ENCODE measurements at regions not wholly inside any gene's neighbourhood (a gene's known extent, or its start where the extent isn't known, plus 50 kb on each side); places are given as distances from the start of the nearest gene placed in this dataset.
"Not testable (repeated sequence)": the region's sequence is repeated elsewhere in the genome, so short reads cannot be mapped to it uniquely, and the experiment has no call there.

- DNase-seq (ENCODE audit: extremely low spot score) = no peak
- TF ChIP-seq ARNT (IDR thresholded peaks at IDR 0.05) (no peak), CTBP1 (IDR thresholded peaks at IDR 0.05; ENCODE audit: borderline replicate concordance) (no peak), SUZ12 (IDR thresholded peaks at IDR 0.05) (no peak), NFRKB (IDR thresholded peaks at IDR 0.05) (no peak), FOXK2 (IDR thresholded peaks at IDR 0.05) (no peak), FOXM1 (IDR thresholded peaks at IDR 0.05; ENCODE audit: borderline replicate concordance) (no peak), ZNF384 (IDR thresholded peaks at IDR 0.05) (no peak), SP1 (IDR thresholded peaks at IDR 0.05) (no peak), FOXA1 (IDR thresholded peaks at IDR 0.05) (no peak), LEF1 (IDR thresholded peaks at IDR 0.05; ENCODE audit: borderline replicate concordance) (no peak), HDGF (IDR thresholded peaks at IDR 0.05; ENCODE audit: borderline replicate concordance) (no peak), ELF4 (IDR thresholded peaks at IDR 0.05) (no peak), TARDBP (IDR thresholded peaks at IDR 0.05) (no peak), BHLHE40 (IDR thresholded peaks at IDR 0.05; ENCODE audit: borderline replicate concordance) (no peak), PKNOX1 (IDR thresholded peaks at IDR 0.05) (no peak), L3MBTL2 (conservative IDR thresholded peaks at IDR 0.05) (no peak)
- CTCF ChIA-PET = no interaction called here
- POLR2A ChIA-PET = no interaction called here
Observed at GRCh38 chr20:23294671-23295070, 55.9 kb upstream of the NXT1 start.

GRCh38 chr20:23294166-23294565 lies 56.4 kb upstream of the NXT1 start:
- POLR2A ChIA-PET = no interaction called here
- CTCF ChIA-PET = no interaction called here
- no peak for TF ChIP-seq SP1 (IDR thresholded peaks at IDR 0.05)
- TF ChIP-seq CTBP1 (IDR thresholded peaks at IDR 0.05; ENCODE audit: borderline replicate concordance) = no peak
- TF ChIP-seq ZNF384 (IDR thresholded peaks at IDR 0.05) = no peak
- no peak for TF ChIP-seq ARNT (IDR thresholded peaks at IDR 0.05)
- TF ChIP-seq LEF1 (IDR thresholded peaks at IDR 0.05; ENCODE audit: borderline replicate concordance) = no peak
- no peak for TF ChIP-seq HDGF (IDR thresholded peaks at IDR 0.05; ENCODE audit: borderline replicate concordance)
- no peak for TF ChIP-seq SUZ12 (IDR thresholded peaks at IDR 0.05)
- TF ChIP-seq FOXK2 (IDR thresholded peaks at IDR 0.05) = no peak
- TF ChIP-seq BHLHE40 (IDR thresholded peaks at IDR 0.05; ENCODE audit: borderline replicate concordance) = no peak
- no peak for TF ChIP-seq FOXM1 (IDR thresholded peaks at IDR 0.05; ENCODE audit: borderline replicate concordance)
- no peak for DNase-seq (ENCODE audit: extremely low spot score)

DNA sequence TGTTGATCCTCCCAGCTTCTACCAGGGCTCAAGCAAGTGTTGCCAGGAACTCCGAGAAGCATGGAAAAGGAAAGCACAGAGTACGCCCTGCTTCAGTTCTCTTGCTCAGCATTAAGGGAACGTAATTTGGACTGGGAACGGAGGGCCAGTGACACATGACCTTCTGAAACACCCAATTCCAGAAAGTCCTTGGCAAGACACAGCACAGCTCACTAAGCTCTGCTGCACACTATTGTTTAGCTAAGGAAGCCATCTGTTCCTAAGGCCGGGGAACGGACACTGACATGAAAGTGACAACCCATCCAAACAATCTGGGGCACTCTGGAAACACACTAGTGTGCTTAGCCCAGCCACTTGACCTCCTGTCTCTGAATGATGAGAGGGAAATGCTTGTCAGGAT lies 56.9 kb upstream of the NXT1 start:
- ChIA-PET POLR2A (no interaction called here), CTCF (no interaction called here)
- DNase-seq (ENCODE audit: extremely low spot score) = no peak
- TF ChIP-seq ARNT (IDR thresholded peaks at IDR 0.05) (no peak), TARDBP (IDR thresholded peaks at IDR 0.05) (no peak), L3MBTL2 (conservative IDR thresholded peaks at IDR 0.05) (no peak), LEF1 (IDR thresholded peaks at IDR 0.05; ENCODE audit: borderline replicate concordance) (no peak), ELF4 (IDR thresholded peaks at IDR 0.05) (no peak), FOXK2 (IDR thresholded peaks at IDR 0.05) (no peak), SP1 (IDR thresholded peaks at IDR 0.05) (no peak), CTBP1 (IDR thresholded peaks at IDR 0.05; ENCODE audit: borderline replicate concordance) (no peak), HDGF (IDR thresholded peaks at IDR 0.05; ENCODE audit: borderline replicate concordance) (no peak), NFRKB (IDR thresholded peaks at IDR 0.05) (no peak), PKNOX1 (IDR thresholded peaks at IDR 0.05) (no peak), FOXM1 (IDR thresholded peaks at IDR 0.05; ENCODE audit: borderline replicate concordance) (no peak), ZNF384 (IDR thresholded peaks at IDR 0.05) (no peak), SUZ12 (IDR thresholded peaks at IDR 0.05) (no peak), FOXA1 (IDR thresholded peaks at IDR 0.05) (no peak), BHLHE40 (IDR thresholded peaks at IDR 0.05; ENCODE audit: borderline replicate concordance) (no peak)

- DNase-seq (ENCODE audit: extremely low spot score); POLR2A ChIA-PET: not testable (repeated sequence)
- CTCF ChIA-PET = interaction anchor here (0.6 kb wide), 1 partner anchor 58 kb away, joined by 3 read pairs; no protein-coding TSS in a partner anchor
Observed at GRCh38 chr20:23292311-23292710, 58.3 kb upstream of the NXT1 start.

- no peak for DNase-seq (ENCODE audit: extremely low spot score)
- CTCF ChIA-PET = no interaction called here
- POLR2A ChIA-PET = no interaction called here
- TF ChIP-seq ZNF384 (IDR thresholded peaks at IDR 0.05) = no peak
Observed at GRCh38 chr20:23291575-23292240, 58.9 kb upstream of the NXT1 start.

DNA sequence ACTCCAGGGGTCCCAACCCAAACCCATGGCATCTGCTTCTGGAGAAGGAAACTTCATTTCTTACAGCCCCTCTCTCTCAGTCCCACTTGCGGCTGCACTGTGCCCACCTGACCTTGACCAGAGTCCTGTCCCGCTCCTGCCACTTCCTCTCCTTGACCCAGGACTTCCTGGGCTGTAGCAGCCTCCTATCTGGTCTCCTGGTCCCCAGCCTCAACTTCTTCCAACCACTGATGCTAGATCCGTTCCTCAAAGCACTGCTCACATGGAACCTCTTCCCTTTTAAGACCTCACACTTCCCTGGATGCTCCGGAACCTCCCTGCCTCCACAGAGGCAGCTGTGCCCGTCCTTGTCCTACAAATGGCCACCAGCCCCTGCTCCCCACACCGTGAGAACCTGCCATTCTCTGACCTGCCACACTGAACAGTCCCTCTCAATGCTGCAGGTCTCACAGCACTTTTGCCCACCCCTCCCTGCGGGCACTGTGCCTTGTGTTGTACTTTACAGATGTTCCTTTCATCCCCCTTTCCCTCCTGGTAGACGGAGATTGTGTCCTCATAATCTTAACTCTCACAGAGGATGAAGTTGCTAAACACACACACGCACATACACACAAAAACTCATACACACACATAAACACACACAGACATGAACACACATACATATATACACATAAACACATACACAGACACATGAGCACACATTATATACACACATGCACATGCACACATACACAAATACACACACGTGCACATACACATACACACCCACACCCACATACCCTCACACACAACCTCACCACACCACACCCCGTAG lies 59.6 kb upstream of the NXT1 start:
- TF ChIP-seq FOXA1 (IDR thresholded peaks at IDR 0.05) (no peak), TARDBP (IDR thresholded peaks at IDR 0.05) (no peak), NFRKB (IDR thresholded peaks at IDR 0.05) (no peak), PKNOX1 (IDR thresholded peaks at IDR 0.05) (no peak), ZNF384 (IDR thresholded peaks at IDR 0.05) (no peak), SUZ12 (IDR thresholded peaks at IDR 0.05) (no peak), FOXK2 (IDR thresholded peaks at IDR 0.05) (no peak), ELF4 (IDR thresholded peaks at IDR 0.05) (no peak), HDGF (IDR thresholded peaks at IDR 0.05; ENCODE audit: borderline replicate concordance) (no peak), FOXM1 (IDR thresholded peaks at IDR 0.05; ENCODE audit: borderline replicate concordance) (no peak), ARNT (IDR thresholded peaks at IDR 0.05) (no peak), BHLHE40 (IDR thresholded peaks at IDR 0.05; ENCODE audit: borderline replicate concordance) (no peak)
- no peak for DNase-seq (ENCODE audit: extremely low spot score)
- POLR2A ChIA-PET = interaction anchor here (1.1 kb wide), 1 partner anchor 59 kb away, joined by 3 read pairs; the partner anchor contains the start of gene NXT1
- CTCF ChIA-PET = no interaction called here

Data from HEK293T (cell line).